ENCODE measurements at regions not wholly inside any gene's neighbourhood (a gene's known extent, or its start where the extent isn't known, plus 50 kb on each side); places are given as distances from the start of the nearest gene placed in this dataset.

DNA sequence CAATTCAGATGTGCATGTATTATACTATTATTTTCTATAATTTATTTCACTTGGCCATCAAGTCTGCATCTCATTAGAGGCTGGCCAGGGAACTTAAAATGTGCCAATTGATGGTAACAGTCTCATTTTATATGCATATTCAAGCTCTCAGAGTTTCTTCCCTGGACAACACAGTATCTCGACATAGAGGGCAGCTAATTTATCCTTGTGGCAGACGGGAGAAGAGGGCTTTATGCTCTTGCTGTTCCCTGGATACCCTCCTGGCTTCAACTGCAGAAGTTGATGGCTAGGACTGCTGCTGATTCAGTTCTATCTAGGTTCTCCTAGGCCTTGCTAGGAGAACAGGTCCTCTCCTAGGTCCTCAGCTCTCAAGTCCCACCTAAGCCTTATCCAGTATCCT is 99.1 kb upstream of the NPHP3 start:
- no peak for DNase-seq

DNA sequence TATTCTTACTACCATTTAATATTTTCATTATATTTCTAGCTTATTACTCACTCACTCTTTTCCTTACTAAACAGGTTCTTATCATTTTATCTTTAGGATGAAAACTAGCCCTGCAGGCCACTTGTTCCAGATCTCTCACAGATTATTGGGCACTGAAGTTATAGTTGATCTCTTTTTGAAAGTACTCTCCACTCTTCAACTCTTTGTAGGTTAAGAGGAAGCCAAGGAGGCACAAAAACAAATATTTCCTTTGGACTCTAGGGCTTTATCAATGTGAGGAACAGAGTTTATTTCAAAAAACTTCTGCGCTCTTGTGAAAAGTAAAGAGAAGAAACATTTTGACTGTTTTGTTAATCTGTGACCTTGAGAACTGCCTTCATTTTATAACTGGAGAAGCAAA is 96.0 kb upstream of the NPHP3 start:
- DNase-seq: no peak

DNA sequence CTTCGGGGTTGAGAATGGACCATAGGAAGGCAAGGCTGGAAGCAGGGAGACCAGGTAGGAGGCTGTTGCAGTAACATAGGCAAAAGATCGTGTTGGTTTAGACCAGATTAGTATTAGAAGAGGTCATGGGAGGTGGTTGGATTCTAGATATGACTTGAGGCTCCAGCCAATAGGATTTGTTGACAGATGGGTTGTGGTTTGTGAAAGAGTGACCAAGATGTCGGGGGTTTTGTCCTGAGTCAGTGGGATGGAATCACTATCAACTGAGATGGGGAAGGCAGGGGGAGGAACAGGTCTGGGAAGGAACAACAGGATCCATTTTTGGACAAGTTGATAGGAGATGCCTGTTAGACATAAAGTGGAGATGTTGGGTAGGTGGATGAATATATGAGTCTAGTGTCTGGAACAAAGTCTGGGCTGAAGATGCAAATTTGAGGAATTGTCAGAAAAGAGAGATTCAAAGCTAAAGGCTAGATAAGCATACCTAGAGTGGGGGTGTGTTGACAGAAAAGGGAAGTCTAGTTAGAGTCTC is 95.5 kb upstream of the NPHP3 start:
- no peak for DNase-seq

DNA sequence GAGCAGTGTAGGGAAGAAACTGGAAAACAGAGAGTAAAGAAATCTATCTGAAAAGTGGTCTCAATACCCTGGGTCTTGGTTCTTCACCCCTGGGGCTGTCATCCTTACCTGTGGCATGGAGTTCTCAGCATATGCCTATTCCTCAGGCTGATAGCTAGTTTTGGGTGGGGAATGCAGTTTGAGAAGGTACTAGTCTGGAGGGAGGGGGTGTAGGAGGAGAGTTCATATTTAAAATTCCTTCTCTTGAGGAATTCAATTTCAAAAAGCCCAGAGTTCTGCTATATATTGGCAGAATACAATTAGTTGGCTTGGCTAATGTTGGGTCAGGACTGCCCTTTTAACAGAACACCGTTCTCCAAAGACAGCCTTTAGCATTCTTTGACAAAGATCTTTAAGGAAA is 82.9 kb upstream of the NPHP3 start:
- DNase-seq: no peak

DNA sequence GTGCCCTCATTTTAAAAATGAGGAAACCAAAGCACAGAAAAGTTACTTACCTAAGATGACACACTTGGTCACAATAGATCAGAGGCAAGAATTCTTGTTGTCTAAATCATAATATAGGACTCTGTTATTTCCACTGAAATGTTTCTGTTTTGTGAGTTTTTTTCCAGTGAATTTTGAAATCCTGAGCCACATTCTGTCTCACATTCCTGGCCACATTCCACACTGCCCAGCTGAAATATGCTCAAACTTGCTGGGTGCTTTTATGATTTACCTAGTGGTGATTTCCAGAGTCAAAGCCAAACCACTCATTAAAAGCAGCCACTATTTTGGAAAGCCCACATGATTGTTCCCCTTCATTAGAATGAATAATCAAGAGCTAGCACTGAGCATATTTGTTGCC is 82.3 kb upstream of the NPHP3 start:
- no peak for DNase-seq

DNA sequence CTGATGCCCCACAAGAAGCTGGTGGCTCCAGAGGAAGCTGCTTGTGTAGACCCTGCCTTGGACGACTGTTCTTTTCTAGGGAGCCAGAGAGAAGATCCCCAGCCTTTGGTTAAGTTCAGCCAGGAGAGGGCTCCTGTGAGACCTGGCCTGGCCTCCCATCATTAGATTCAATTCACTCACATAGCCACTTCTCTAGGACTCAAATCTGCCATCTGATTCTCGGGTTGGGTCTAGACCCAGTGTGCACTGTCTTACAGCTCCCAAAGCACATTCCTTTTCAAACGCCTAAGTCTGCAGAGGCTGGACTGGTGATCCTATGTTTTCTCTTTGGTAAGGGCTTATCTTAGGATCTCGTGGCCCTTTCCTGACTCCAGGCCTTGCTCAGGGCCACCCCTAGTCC is 81.7 kb upstream of the NPHP3 start:
- no peak for DNase-seq

DNA sequence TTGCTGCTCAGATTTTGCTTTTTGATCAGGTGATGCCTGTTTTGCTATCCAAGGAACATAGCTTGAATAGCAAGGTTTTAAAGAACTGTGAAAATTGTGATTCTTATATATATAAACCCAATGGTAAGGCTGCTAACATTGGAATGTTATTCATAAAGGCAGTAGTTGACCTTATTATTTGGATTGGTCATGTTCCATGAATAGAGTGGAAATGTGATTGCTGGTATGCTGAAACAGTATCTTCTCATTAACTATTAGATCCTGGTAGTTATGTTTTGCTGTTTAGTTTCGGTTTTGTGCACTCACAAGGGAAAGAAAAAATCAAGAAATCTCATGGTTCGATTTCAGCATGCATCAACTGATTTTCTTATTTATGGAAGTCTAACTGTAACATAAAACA is 78.7 kb upstream of the NPHP3 start:
- no peak for DNase-seq

DNA sequence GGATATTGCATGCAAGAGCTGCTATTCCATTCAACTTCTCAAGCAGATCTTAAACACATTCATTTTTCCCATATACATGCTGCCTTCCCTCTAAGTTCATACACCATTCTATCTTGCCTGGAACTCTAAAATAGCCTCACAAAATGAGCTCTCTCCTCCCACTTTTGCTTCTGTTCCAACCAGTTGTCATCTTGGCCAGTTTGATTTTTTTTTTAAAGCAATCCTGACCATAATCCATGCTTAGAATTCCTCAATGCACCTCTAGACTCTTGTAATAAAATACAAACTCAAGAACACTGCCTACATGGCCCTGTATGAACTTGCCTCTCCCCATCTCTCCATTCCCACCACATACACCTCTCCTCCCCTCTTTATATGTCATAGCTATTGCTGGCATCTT is 68.6 kb upstream of the NPHP3 start:
- DNase-seq: no peak

DNA sequence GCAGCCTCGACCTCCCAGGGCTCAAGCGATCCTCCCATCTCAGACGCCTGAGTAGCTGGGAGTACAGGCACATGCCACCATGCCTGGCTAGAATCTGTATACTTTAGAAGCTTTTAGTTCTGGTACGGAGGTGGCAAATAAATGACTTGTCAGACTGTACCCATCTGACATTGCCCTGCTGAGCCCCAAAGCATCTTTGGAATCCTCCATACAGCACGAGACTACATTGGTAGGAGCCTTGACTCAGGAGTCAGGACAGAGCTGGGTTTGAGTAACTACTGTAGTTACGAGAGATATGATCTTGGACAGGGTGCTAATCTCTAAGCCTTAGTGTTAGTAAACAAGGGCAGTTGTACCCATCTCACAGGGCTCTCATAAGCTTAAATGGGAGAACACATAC is 67.8 kb upstream of the NPHP3 start:
- DNase-seq: no peak

DNA sequence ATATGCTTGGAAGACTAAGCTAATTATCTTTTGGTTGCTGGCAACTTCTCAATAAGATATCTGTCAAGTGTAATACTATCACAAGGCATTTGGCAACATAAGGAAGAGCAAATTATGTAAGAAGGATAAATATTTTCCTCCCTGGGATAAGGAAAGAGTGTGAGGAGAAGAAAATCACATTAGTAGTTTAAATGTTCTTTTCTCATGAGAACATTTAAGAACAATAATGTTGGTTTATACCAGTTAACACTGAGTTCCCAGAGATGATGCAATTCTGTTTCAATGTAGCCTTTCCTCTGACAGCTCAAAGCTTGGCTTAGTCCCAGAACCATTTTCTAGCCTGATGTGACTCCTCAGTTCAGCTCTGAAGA is 66.1 kb upstream of the NPHP3 start:
- peak; percentile 15 for DNase-seq

DNA sequence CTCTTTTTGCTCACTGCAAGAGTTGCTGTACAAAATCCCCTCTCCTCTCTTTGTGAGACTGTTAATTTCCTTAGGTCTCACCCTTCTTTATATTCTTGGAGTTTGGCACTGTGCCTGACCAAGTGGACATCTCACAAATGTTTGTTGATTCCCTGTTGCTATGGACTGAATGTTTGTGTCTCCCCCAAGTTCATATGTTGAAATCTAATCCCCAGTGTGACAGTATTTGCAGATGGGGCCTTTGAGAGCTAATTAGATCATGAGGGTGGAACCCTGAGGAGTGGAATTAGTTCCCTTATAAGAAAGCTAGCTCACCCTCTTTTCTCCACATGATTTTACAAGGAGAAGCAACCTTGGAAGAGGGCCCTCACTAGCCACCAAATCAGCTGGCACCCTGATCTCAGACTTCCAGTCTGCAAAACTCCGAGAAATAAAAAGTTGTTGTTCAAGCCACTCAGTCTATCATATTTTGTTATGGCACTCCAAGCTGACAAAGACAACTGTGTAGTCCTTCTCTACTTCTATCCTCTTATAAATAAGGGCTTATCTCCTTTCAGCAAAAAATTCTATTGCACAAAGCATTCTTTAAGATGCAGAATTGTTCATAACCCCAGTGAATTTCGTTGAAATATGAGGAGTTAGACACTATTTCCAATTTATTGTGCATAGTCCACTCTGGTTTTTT is 65.5 kb upstream of the NPHP3 start:
- DNase-seq: no peak

DNA sequence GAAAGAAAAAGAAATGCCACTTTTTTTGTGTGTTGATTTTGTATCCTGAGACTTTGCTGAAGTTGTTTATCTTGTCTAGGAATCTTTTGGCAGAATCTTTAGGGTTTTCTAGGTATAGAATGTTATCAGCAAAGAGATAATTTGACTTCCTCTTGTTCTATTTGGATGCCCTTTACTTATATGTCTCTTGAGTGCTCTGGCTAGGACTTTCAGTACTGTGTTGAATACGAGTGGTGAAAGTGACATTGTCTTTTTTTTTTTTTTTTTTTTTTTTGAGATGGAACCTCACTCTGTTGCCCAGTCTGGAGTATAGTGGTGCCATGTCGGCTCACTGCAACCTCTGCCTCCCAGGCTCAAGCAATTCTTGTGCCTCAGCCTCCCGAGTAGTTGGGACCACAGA is 64.7 kb upstream of the NPHP3 start:
- DNase-seq: no peak

DNA sequence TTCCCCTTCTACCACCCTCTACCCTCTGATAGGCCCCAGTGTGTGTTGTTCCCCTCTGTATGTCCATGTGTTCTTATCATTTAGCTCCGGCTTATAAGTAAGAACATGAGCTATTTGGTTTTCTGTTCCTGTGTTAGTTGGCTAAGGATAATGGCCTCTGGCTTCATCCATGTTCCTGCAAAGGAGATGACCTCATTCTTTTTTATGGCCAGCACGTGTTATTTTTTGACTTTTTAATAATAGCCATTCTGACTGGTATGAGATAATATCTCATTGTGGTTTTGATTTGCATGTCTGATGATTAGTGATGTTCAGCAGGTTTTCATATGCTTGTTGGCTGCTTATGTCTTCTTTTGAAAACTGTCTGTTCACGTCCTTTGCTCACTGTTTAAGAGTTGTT is 63.1 kb upstream of the NPHP3 start:
- no peak for DNase-seq

DNA sequence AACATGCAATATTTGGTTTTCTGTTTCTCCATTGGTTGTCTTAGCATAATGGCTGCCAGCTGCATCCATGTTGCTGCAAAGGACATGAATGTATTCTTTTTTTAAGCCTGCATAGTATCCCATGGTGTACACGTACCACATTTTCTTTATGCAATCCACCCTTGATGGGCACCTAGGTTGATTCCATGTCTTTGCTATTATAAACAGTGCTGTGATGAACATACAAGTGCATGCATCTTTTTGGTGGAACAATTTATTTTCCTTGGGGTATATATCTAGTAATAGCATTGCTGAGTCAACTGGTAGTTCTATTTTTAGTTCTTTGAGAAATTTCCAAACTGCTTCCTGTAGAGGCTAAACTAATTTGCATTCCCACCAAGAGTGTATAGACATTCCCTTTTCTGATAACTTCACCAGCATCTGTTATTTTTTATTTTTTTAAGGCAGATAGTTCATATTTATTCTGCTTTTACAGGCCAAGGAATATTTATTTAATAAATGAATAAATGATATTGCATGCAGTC is 62.4 kb upstream of the NPHP3 start:
- DNase-seq: no peak

DNA sequence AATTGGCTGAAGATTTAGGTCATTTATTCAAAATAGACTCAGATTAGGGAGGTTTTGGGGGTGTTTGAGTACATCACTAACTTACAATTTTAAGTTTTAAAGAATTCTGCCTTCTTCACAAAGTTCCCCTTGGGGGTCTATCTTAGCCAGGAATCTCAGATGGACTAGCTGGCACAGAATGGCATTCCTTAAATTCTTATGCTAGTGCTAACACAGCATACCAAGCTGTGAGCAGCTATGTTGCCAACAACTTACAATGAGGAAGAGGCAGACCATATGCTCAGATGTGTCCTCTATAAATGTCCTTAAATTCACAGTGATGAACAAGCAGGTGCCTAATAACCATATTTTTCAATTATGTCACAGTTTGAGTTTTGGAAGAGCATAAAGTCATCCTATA is 60.9 kb upstream of the NPHP3 start:
- no peak for DNase-seq

DNA sequence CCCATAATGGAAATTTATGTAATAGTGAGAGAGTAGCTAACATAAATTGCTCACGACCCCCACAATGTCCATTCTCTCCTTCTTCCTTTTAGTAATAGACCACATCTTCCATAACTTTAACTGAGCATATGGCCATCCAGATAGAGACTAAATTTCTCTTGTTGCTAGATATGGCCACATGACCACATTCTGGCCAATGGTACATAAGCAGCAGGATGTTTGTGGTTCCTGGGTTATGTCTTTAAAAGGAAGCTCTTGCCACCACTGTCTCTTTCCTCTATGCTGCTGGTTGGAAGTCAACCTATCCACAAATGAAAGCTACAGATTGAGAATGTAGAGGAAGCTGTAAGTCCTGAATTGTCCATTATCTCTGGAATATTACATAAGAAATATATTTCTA is 59.7 kb upstream of the NPHP3 start:
- no peak for DNase-seq

DNA sequence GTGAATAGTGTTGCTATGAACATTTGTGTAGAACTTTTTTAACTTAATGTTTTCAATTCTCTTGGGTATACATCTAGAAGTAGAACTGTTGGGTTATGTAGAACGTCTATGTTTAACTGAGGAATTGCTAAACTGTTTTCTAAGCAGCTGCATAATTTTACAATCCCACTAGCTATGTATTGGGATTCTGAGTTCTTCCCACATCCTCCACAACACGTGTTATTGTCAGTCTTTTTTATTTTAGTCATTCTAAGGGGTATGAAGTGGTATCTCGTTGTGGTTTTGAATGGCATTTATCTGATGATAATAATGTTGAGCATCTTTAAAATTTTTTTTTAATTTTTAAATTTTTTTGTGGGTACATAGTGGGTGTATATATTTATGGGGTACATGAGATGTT is 55.0 kb upstream of the NPHP3 start:
- DNase-seq: no peak

DNA sequence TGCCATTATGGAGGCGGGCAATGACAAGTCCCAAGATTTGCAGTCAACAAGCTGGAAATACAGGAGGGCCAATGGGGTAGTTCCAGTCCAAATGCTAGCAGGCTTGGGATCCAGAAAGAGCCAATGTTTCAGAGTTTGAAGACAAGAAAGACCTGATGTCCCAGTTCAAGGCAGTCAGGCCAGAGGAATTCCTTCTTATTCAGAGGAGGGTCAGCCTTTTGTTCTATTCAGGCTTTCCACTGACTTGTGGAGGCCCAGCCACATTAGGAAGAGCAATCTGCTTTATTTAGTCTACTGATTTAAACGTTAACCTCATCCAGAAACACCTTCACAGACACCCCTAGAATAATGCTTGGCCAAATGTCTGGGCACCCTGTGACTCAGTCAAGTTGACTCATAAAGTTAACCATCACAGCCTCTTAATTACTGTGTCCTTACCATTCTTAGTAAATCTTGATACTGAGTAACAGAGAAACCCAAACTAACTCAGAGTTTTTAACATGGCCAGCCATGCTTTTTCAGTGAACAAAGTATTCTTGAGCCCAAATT is 50.9 kb upstream of the NPHP3 start:
- DNase-seq: no peak

DNA sequence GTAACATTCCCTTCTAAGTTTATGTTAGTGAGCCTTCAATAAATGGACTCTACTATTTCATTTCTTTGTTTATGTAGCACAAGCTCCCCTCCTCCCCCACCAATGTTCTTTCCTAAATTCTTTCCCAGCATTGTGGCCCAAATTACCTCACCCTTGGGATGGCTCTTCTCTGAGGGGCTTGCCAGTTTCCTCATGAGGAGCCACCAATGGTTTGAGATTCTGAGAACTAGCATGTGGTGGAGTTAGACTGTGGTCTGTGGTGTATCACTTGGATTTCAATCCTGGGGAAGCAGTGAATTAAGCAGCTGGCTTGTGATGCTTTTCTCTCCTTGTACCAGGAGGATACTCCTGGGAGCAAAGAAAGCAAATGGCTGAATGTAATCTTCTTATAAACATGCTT is 50.0 kb upstream of the NPHP3 start:
- no peak for DNase-seq

All from NCI-H1092 (cell line).